ENCODE measurements at regions not wholly inside any gene's neighbourhood (a gene's known extent, or its start where the extent isn't known, plus 50 kb on each side); places are given as distances from the start of the nearest gene placed in this dataset.

GRCh38 chr2:220075835-220076234 lies 448.4 kb downstream of the SLC4A3 start:
- TF ChIP-seq POLR2A (IDR thresholded peaks at IDR 0.05) (no peak), POLR2AphosphoS5 (IDR thresholded peaks at IDR 0.05; ENCODE audit: insufficient read depth in 1 of 2, low read depth in 1 of 2) (no peak), CTCF (IDR thresholded peaks at IDR 0.05) (no peak)
